GM12878 (cell line): ENCODE measurements at regions not wholly inside any gene's neighbourhood (a gene's known extent, or its start where the extent isn't known, plus 50 kb on each side); places are given as distances from the start of the nearest gene placed in this dataset.

Experiments used
- EZH2 ChIP-seq: IDR thresholded peaks from 2 replicates; pipeline ENCODE4 v1.6.1; 2012; ENCODE audit warnings: low read depth, mild to moderate bottlenecking, control low read depth, inconsistent platforms, low read length, borderline replicate concordance; ENCODE audit not compliant: control insufficient read depth
- TF ChIP-seq, protein P1 (sequence below): fragments of 450-650 bp; IDR thresholded peaks from 2 replicates; pipeline ENCODE4 v1.6.1; 2018; ENCODE audit warnings: borderline replicate concordance, mild to moderate bottlenecking; ENCODE audit not compliant: partially characterized antibody

- TF ChIP-seq, protein P1, sequence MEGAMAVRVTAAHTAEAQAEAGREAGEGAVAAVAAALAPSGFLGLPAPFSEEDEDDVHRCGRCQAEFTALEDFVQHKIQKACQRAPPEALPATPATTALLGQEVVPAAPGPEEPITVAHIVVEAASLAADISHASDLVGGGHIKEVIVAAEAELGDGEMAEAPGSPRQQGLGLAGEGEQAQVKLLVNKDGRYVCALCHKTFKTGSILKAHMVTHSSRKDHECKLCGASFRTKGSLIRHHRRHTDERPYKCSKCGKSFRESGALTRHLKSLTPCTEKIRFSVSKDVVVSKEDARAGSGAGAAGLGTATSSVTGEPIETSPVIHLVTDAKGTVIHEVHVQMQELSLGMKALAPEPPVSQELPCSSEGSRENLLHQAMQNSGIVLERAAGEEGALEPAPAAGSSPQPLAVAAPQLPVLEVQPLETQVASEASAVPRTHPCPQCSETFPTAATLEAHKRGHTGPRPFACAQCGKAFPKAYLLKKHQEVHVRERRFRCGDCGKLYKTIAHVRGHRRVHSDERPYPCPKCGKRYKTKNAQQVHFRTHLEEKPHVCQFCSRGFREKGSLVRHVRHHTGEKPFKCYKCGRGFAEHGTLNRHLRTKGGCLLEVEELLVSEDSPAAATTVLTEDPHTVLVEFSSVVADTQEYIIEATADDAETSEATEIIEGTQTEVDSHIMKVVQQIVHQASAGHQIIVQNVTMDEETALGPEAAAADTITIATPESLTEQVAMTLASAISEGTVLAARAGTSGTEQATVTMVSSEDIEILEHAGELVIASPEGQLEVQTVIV, result no peak
- no peak for TF ChIP-seq EZH2
Measured at GRCh38 chr4:14168919-14169318, 541.4 kb upstream of the BOD1L1 start.
